A673 (cell line): ENCODE measurements at regions not wholly inside any gene's neighbourhood (a gene's known extent, or its start where the extent isn't known, plus 50 kb on each side); places are given as distances from the start of the nearest gene placed in this dataset.

Experiments used
- EZH2 ChIP-seq: fragments of 200-600 bp; sonication (generic); IDR thresholded peaks from 2 replicates; pipeline ENCODE4 v1.6.1; 2017; ENCODE audit warnings: borderline replicate concordance, low read depth, mild to moderate bottlenecking, mixed read lengths, antibody characterized with exemption, low read length; ENCODE audit not compliant: poor library complexity, severe bottlenecking
- TF ChIP-seq, protein P1 (sequence below): fragments of 300-800, 200-600 bp; sonication (generic); conservative IDR thresholded peaks from 2 replicates; pipeline ENCODE4 v1.5.1; 2017; ENCODE audit warnings: low read depth, mild to moderate bottlenecking, antibody characterized with exemption, low read length, moderate library complexity, mixed read lengths

DNA sequence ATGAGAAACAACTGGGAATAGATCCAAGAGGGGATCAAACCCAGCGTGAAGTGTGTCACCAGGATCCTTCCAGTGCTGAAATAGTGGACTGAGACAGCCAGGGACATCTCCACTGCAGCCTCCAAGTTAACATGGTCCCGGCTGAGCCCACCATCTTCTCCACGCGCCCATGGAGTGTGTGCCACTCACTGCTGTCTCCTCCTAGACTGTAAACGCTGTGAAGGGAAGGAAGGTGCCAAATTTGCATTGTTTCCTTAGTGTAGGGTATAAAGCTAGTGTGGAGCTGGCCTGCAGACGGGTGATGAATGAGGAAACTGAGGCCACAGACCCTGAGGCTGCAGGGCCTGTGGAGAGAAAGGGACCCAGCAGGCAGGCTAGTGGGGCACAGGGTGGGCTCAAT, 183.6 kb downstream of the FOXD2 start:
- TF ChIP-seq EZH2 = no peak
- TF ChIP-seq, protein P1, sequence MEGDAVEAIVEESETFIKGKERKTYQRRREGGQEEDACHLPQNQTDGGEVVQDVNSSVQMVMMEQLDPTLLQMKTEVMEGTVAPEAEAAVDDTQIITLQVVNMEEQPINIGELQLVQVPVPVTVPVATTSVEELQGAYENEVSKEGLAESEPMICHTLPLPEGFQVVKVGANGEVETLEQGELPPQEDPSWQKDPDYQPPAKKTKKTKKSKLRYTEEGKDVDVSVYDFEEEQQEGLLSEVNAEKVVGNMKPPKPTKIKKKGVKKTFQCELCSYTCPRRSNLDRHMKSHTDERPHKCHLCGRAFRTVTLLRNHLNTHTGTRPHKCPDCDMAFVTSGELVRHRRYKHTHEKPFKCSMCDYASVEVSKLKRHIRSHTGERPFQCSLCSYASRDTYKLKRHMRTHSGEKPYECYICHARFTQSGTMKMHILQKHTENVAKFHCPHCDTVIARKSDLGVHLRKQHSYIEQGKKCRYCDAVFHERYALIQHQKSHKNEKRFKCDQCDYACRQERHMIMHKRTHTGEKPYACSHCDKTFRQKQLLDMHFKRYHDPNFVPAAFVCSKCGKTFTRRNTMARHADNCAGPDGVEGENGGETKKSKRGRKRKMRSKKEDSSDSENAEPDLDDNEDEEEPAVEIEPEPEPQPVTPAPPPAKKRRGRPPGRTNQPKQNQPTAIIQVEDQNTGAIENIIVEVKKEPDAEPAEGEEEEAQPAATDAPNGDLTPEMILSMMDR = no peak
